Fibroblast of the aortic adventitia (primary cell): ENCODE measurements at regions not wholly inside any gene's neighbourhood (a gene's known extent, or its start where the extent isn't known, plus 50 kb on each side); places are given as distances from the start of the nearest gene placed in this dataset.
"Not testable (repeated sequence)": the region's sequence is repeated elsewhere in the genome, so short reads cannot be mapped to it uniquely, and the experiment has no call there.

Source experiments
- DNase-seq: peaks from one replicate; pipeline ENCODE4 v3.0.0-alpha.2; 2010; ENCODE audit warnings: low read depth
- H3K4me3 ChIP-seq: 2 replicates; pipeline ENCODE4 v1.5.1; 2011; ENCODE audit warnings: low read depth, mild to moderate bottlenecking, control low read depth, low read length, moderate library complexity
- CTCF ChIP-seq: IDR thresholded peaks from 2 replicates; pipeline ENCODE4 v1.5.1; 2011; ENCODE audit warnings: mild to moderate bottlenecking, low read length, control low read depth, inconsistent platforms; ENCODE audit not compliant: insufficient read depth

DNA sequence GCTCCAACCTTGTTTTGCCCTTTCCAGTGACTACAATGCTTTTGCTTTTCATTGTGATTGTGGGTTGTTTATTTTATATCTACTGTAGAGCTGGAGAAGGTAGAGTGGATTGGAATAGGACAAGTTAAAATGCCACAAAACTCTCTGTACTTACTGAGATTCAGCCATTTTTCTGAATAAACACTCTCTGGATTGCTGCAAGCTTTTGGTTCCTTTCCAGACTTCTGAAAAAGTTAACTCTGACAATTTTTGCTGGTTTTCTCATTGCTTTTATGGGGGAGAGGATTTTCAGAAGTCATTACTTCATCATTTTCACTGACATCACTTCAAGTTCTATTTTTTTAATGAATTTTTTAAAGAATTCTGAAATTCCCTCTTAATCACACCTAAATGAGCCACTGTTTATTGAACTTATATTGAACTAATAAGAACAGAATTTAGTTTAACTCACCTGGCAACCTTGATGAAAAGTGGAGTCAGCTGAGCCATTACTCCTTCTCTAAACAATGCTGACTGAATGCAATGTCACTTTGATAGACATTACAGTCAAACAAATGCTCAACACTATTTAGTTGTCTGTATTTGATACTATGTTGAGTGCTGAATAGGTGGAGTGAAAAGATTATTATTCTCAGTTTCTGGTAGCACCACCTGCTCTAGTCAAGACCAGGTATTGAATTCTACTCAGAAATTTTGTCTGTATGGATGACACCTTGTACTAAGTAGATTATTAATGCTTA is 303.5 kb downstream of the DLEU7 start:
- no peak overlapping the region for H3K4me3 ChIP-seq
- DNase-seq: no peak
- TF ChIP-seq CTCF: no peak

- DNase-seq: no peak
- TF ChIP-seq CTCF: no peak
- H3K4me3 ChIP-seq: no peak overlapping the region
These were observed 300.4 kb downstream of the DLEU7 start for GRCh38 chr13:50543141-50543540.

DNA sequence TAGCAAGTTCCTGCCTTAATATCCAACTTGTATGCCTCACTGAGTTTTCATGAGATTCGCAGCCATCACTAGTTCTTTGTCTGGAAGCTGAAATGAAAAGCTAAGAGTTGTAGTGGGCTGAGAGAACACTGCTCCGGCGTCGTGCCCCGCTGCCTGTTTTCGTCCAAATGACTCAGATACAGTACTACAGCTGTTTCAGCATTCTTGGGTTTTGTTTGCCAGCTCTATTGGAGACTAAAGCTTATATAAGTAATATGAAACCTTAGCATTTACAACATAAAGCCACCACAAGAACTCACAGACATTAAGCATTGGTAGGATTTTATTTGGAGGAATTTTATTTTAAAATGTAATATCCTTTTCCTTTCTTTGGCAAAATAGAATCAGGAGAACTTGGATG is 299.7 kb downstream of the DLEU7 start:
- peak; percentile 88 for DNase-seq
- H3K4me3 ChIP-seq: no peak overlapping the region
- no peak for TF ChIP-seq CTCF

DNA sequence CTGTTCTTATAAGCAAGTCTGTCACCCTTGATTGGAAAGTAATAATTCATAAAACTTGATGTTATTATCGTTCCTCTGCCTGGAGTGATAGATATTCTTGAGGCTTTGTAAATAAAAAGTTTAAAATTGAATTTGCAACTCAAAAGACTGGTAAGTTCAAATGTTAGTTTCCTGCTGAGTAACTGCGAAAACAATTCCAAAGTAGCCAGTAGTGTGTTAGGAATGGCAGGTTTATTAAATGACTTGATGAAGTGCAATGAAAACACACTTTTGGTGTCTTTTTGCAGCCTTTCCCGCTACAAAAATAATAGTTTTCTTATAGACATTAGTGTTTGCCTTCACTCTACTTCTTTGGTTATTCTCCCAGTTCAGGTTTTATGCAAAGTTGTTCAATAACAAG is 299.3 kb downstream of the DLEU7 start:
- no peak overlapping the region for H3K4me3 ChIP-seq
- DNase-seq: no peak
- TF ChIP-seq CTCF: no peak

- DNase-seq, H3K4me3 ChIP-seq: not testable (repeated sequence)
These were observed 296.3 kb downstream of the DLEU7 start for GRCh38 chr13:50547175-50547574.

DNA sequence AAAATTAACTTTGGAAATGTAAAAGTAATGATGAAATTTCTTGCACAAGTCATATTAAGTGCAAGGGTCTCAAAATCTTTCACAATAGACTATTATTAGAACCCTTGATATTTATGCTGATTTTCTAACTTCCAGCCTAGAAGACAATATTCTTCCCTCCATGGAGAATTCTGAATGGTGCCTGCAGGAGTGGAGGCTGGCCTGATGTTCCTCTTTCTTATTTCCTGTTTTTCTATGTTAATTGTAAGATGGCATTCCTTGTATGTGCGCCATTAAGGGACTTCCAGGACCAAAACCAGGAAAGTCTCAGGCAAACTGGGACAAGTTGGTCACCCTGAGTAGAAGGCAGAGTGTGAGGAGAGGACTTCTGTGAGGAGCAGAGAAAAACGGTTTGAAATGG is 294.9 kb downstream of the DLEU7 start:
- DNase-seq: no peak
- H3K4me3 ChIP-seq: no peak overlapping the region
- no peak for TF ChIP-seq CTCF

GRCh38 chr13:50549221-50549942 is 294.1 kb downstream of the DLEU7 start:
- TF ChIP-seq CTCF: no peak
- no peak overlapping the region for H3K4me3 ChIP-seq
- DNase-seq: peak; percentile 38
